Endothelial cell of umbilical vein (primary cell): ENCODE measurements at regions not wholly inside any gene's neighbourhood (a gene's known extent, or its start where the extent isn't known, plus 50 kb on each side); places are given as distances from the start of the nearest gene placed in this dataset.

ENCODE experiments used
- BruUV-seq: library from RNA; stranded (reverse); fragments of 400-500 nt; replicated peaks from 2 replicates; lab custom pipeline; 2021; lab: Mats Ljungman, UMichigan
- CTCF ChIA-PET: fragments of 300-600, 350-600 bp; sonication (Branson Sonifier 250); formaldehyde crosslinking; loops from one replicate; lab custom pipeline; 2021; ENCODE audit warnings: antibody characterized with exemption, inconsistent platforms; lab: Charles Lee
- POLR2A ChIA-PET: fragments of 300-600, 350-600 bp; sonication (Branson Sonifier 250); formaldehyde crosslinking; loops from one replicate; lab custom pipeline; 2021; ENCODE audit warnings: antibody characterized with exemption, inconsistent platforms; lab: Charles Lee
- DNase-seq: peaks from one replicate; pipeline ENCODE4 v3.0.0-alpha.2; 2011; ENCODE audit warnings: low read depth, low spot score
- FAIRE-seq: peaks from 2 replicates; lab custom pipeline; 2011; peaks lifted over from hg19 to GRCh38; lab: Jason Lieb, UNC
- H2AFZ ChIP-seq: 2 replicates; pipeline ENCODE4 v1.6.0; 2012; ENCODE audit warnings: low read depth, low read length, control low read depth, inconsistent platforms
- H3K27ac ChIP-seq: 2 replicates; pipeline ENCODE4 v1.5.1; 2011; ENCODE audit warnings: low read depth, mild to moderate bottlenecking, control low read depth, low read length, moderate library complexity; ENCODE audit not compliant: insufficient read depth
- H3K27me3 ChIP-seq, 2 experiments: 2 replicates each; pipeline versions ENCODE4 v1.6.0 to v1.6.1; 2011; ENCODE audit warnings: low read length in 2 of 2, mixed read lengths in 1 of 2; ENCODE audit not compliant: control insufficient read depth in 2 of 2, insufficient read depth in 2 of 2
- H3K36me3 ChIP-seq, 2 experiments: 2 replicates in 1 of 2; 3 replicates in 1 of 2; pipeline ENCODE4 v1.5.1; 2011; ENCODE audit warnings: low read length in 2 of 2, mild to moderate bottlenecking in 1 of 2, moderate library complexity in 1 of 2; ENCODE audit not compliant: control insufficient read depth in 2 of 2, insufficient read depth in 2 of 2; ENCODE audit errors: extremely low read depth in 1 of 2
- H3K4me1 ChIP-seq: 3 replicates; pipeline ENCODE4 v1.5.1; 2011; ENCODE audit warnings: mild to moderate bottlenecking, low read length; ENCODE audit not compliant: control insufficient read depth, insufficient read depth; ENCODE audit errors: extremely low read depth
- H3K4me2 ChIP-seq: 2 replicates; pipeline ENCODE4 v1.6.1; 2011; ENCODE audit warnings: low read length, control low read depth, mixed read lengths; ENCODE audit not compliant: insufficient read depth
- H3K4me3 ChIP-seq, 3 experiments: fragments of 200-600 bp in 1 of 3; sonication (generic), shearing (Covaris generic) in 1 of 3; replicated peaks in 1 of 3; 2 replicates each; pipeline ENCODE4 v1.5.1; 2011 to 2016; ENCODE audit warnings: control low read depth in 3 of 3, low read length in 3 of 3, mild to moderate bottlenecking in 2 of 3, inconsistent platforms in 1 of 3, low read depth in 1 of 3, moderate library complexity in 1 of 3; ENCODE audit not compliant: insufficient read depth in 1 of 3
- H3K79me2 ChIP-seq: 2 replicates; pipeline ENCODE4 v1.6.0; 2012; ENCODE audit warnings: low read length, inconsistent platforms; ENCODE audit not compliant: control insufficient read depth, insufficient read depth
- H3K9ac ChIP-seq: replicated peaks from 2 replicates; pipeline ENCODE3; 2011; ENCODE audit warnings: low read length, control low read depth; ENCODE audit not compliant: insufficient read depth; ENCODE audit errors: extremely low read depth
- H3K9me1 ChIP-seq: replicated peaks from 3 replicates; pipeline ENCODE4 v1.6.0; 2011; ENCODE audit warnings: mild to moderate bottlenecking, low read length; ENCODE audit not compliant: control insufficient read depth, insufficient read depth; ENCODE audit errors: extremely low read depth
- H3K9me3 ChIP-seq: replicated peaks from 2 replicates; pipeline ENCODE4 v1.5.1; 2012; ENCODE audit warnings: low read length, inconsistent platforms; ENCODE audit not compliant: control insufficient read depth, insufficient read depth
- H4K20me1 ChIP-seq: replicated peaks from 2 replicates; pipeline ENCODE3; 2011; ENCODE audit warnings: mild to moderate bottlenecking, low read length; ENCODE audit not compliant: control insufficient read depth, insufficient read depth; ENCODE audit errors: extremely low read depth
- EZH2 ChIP-seq: IDR thresholded peaks from 2 replicates; pipeline ENCODE4 v1.6.1; 2012; ENCODE audit warnings: borderline replicate concordance, low read depth, mild to moderate bottlenecking, moderate library complexity, low read length, inconsistent platforms; ENCODE audit not compliant: severe bottlenecking
- GATA2 ChIP-seq: IDR thresholded peaks from 2 replicates; pipeline ENCODE4 v1.7.0; 2011; ENCODE audit warnings: low read depth, mild to moderate bottlenecking, moderate library complexity, mixed read lengths, low read length; ENCODE audit not compliant: insufficient read length, insufficient read depth
- JUN ChIP-seq: IDR thresholded peaks from 2 replicates; pipeline ENCODE4 v1.6.1; 2011; ENCODE audit warnings: borderline replicate concordance, low read depth; ENCODE audit not compliant: insufficient read length, insufficient read depth
- MAX ChIP-seq: IDR thresholded peaks from 2 replicates; pipeline ENCODE4 v1.6.1; 2011; ENCODE audit not compliant: insufficient read depth, insufficient read length
- MYC ChIP-seq: IDR thresholded peaks from one replicate; pipeline ENCODE4 v1.6.1; 2011; ENCODE audit warnings: mild to moderate bottlenecking, low read depth, low read length
- POLR2A ChIP-seq: IDR thresholded peaks from 2 replicates; pipeline ENCODE4 v1.6.1; 2012; ENCODE audit warnings: low read depth, mild to moderate bottlenecking, control low read depth, low read length
- POLR2AphosphoS5 ChIP-seq: IDR thresholded peaks from 2 replicates; pipeline ENCODE4 v1.6.1; 2012; ENCODE audit warnings: low read depth, mild to moderate bottlenecking, control low read depth, low read length, moderate library complexity; ENCODE audit not compliant: insufficient read depth
- dilution Hi-C: fragments of 300-500 bp; cut with MboI; formaldehyde crosslinking; loops from one replicate; pipeline ENCODE4 v1.15.0; 2019; ENCODE audit warnings: low sequenced_read_pairs; ENCODE audit not compliant: extremely low pct_ligation_motif_present
- intact Hi-C: fragments of 100-400 bp; cut with micrococcal nuclease; formaldehyde crosslinking; loops from one replicate; pipeline ENCODE4 v1.10.0; 2022
- TF ChIP-seq, protein P1 (sequence below), 2 donors: IDR thresholded peaks; 1 replicate in 1 of 2; 2 replicates in 1 of 2; pipeline ENCODE4 v1.5.1; 2011; ENCODE audit warnings: low read length in 2 of 2, mild to moderate bottlenecking in 2 of 2, moderate library complexity in 2 of 2, control low read depth in 1 of 2, inconsistent platforms in 1 of 2, low read depth in 1 of 2; ENCODE audit not compliant: insufficient read depth in 1 of 2; ENCODE audit errors: extremely low read depth in 1 of 2

DNA sequence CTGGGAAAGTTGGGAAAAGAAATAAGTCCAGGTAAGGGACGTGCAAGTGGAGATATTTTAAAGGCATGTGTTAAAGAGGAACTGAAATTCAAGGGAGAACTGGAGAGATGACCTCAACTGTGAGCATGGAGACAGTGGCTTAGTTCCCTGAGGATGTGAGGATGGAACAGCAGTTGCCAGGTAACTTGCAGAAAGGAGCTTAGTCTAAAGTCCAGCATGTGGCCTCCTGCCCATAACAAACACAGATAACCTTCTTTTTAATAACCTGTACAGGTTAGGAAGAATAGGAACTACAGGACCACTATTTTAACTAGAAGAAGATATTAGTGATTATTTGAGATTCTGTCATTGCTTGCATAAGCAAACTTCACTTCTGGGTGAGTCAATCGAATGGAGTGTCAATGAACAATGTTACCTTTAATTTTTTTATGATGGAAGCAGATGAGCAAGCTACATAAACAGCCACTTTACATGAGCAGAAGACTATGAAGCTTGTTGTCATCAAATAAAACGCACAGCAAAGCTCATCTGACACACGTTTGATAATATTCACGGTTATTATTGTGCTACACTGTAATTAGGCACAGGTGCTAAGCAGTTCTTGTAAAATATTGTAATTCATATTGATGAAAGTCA lies 291.7 kb upstream of the DDHD1 start:
- no TSS peak for BruUV-seq
- Histone ChIP-seq H3K79me2 (no peaks in the 10 kb centered on the region), H3K4me3 (no peak overlapping the region), H3K27ac (no peak overlapping the region), H3K27me3 (peaks cover 3 to 5% of the 10 kb centered on the region in 2 experiments), H3K4me1 (no peaks in the 10 kb centered on the region), H3K36me3 (no peaks in the 10 kb centered on the region), H3K9me3 (no peaks in the 10 kb centered on the region), H3K9ac (no peak overlapping the region), H3K9me1 (no peaks in the 10 kb centered on the region), H2AFZ (no peak overlapping the region), H4K20me1 (no peaks in the 10 kb centered on the region), H3K4me2 (no peak overlapping the region)
- intact Hi-C loops (no loop called here), dilution Hi-C loops (no loop called here)
- ChIA-PET POLR2A (no interaction called here), CTCF (no interaction called here)
- no peak for DNase-seq
- no peak for FAIRE-seq
- TF ChIP-seq MYC, result no peak
- TF ChIP-seq EZH2, result no peak
- TF ChIP-seq MAX, result no peak
- TF ChIP-seq POLR2AphosphoS5, result no peak
- TF ChIP-seq JUN, result no peak
- TF ChIP-seq POLR2A, result no peak
- no peak for TF ChIP-seq GATA2
- TF ChIP-seq, protein P1, sequence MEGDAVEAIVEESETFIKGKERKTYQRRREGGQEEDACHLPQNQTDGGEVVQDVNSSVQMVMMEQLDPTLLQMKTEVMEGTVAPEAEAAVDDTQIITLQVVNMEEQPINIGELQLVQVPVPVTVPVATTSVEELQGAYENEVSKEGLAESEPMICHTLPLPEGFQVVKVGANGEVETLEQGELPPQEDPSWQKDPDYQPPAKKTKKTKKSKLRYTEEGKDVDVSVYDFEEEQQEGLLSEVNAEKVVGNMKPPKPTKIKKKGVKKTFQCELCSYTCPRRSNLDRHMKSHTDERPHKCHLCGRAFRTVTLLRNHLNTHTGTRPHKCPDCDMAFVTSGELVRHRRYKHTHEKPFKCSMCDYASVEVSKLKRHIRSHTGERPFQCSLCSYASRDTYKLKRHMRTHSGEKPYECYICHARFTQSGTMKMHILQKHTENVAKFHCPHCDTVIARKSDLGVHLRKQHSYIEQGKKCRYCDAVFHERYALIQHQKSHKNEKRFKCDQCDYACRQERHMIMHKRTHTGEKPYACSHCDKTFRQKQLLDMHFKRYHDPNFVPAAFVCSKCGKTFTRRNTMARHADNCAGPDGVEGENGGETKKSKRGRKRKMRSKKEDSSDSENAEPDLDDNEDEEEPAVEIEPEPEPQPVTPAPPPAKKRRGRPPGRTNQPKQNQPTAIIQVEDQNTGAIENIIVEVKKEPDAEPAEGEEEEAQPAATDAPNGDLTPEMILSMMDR (IDR thresholded peaks at IDR 0.05; ENCODE audit: extremely low read depth in 1 of 2, insufficient read depth in 1 of 2, low read depth in 1 of 2, low read length in 2 of 2), result no peak
